ENCODE measurements at regions not wholly inside any gene's neighbourhood (a gene's known extent, or its start where the extent isn't known, plus 50 kb on each side); places are given as distances from the start of the nearest gene placed in this dataset.

- Histone ChIP-seq H2BK120ac (replicated peaks; ENCODE audit: low read depth, low read length) (no peak overlapping the region), H3K23me2 (ENCODE audit: low read depth, low read length) (no peaks in the 10 kb centered on the region), H2AFZ (ENCODE audit: low read length) (no peak overlapping the region), H4K8ac (ENCODE audit: extremely low read depth, insufficient read depth, low read length) (no peak overlapping the region), H4K91ac (replicated peaks; ENCODE audit: insufficient read length, low read length) (no peak overlapping the region), H2BK5ac (ENCODE audit: low read depth, low read length) (no peak overlapping the region), H3K27ac (ENCODE audit: low read depth, low read length) (no peak overlapping the region), H3K4me1 (replicated peaks in 1 of 4; ENCODE audit: control insufficient read depth in 3 of 4, insufficient read depth in 4 of 4, low read length in 3 of 4) (no peaks in the 10 kb centered on the region), H3K4me2 (ENCODE audit: insufficient read depth in 1 of 2, low read depth in 2 of 2, low read length in 2 of 2) (no peak overlapping the region), H2BK15ac (ENCODE audit: low read length) (no peak overlapping the region), H3K79me1 (ENCODE audit: low read depth, low read length) (no peaks in the 10 kb centered on the region), H3K23ac (ENCODE audit: insufficient read length) (no peak overlapping the region), H3K79me2 (ENCODE audit: control insufficient read depth in 1 of 2, insufficient read depth in 2 of 2, low read length in 2 of 2) (no peaks in the 10 kb centered on the region), H2BK20ac (ENCODE audit: low read length) (no peak overlapping the region), H3K9me3 (ENCODE audit: insufficient read depth in 2 of 2, low read depth in 1 of 2, low read length in 1 of 2) (no peaks in the 10 kb centered on the region), H3K4ac (replicated peaks; ENCODE audit: insufficient read length, low read depth, low read length) (no peak overlapping the region), H3K56ac (replicated peaks; ENCODE audit: insufficient read length, low read depth, low read length) (no peak overlapping the region), H3K4me3 (ENCODE audit: extremely low read depth in 1 of 4, insufficient read depth in 2 of 4, low read depth in 3 of 4, low read length in 4 of 4) (no peak overlapping the region), H2AK5ac (ENCODE audit: low read depth, low read length) (no peak overlapping the region), H4K20me1 (replicated peaks in 1 of 2; ENCODE audit: control insufficient read depth in 1 of 2, insufficient read depth in 2 of 2, low read length in 2 of 2) (no peaks in the 10 kb centered on the region), H3K14ac (ENCODE audit: insufficient read length) (no peak overlapping the region), H2BK12ac (ENCODE audit: low read depth, low read length) (no peak overlapping the region), H3K9ac (replicated peaks in 1 of 4; ENCODE audit: extremely low read depth in 1 of 4, low read depth in 3 of 4, low read length in 3 of 4) (no peak overlapping the region), H3K27me3 (replicated peaks in 1 of 4; ENCODE audit: control insufficient read depth in 3 of 4, extremely low read depth in 1 of 4, insufficient read depth in 3 of 4, low read length in 3 of 4) (no peaks in the 10 kb centered on the region), H3K36me3 (ENCODE audit: control insufficient read depth in 2 of 4, insufficient read depth in 4 of 4, low read length in 3 of 4) (no peaks in the 10 kb centered on the region), H3K18ac (ENCODE audit: extremely low read depth, low read length) (no peak overlapping the region), H4K5ac (ENCODE audit: insufficient read length, low read depth, low read length) (no peak overlapping the region)
- POLR2A ChIA-PET (ENCODE audit: partially characterized antibody), result no interaction called here
- CTCF ChIA-PET (ENCODE audit: partially characterized antibody), result no interaction called here
- FAIRE-seq (no peak), DNase-seq (ENCODE audit: low read depth in 1 of 2, low spot score in 2 of 2) (no peak)
- 86% methylated on average over 2 of the region's 2 CpGs; no CpG with 5 or more reads in 1 of the 2 experiments for WGBS, 2 experiments (ENCODE audit: extremely low coverage in 1 of 2, insufficient coverage in 1 of 2, insufficient read length in 1 of 2, insufficient replicate concordance in 2 of 2, low coverage in 1 of 2, low lambda C conversion rate in 2 of 2, missing lambda C conversion rate in 1 of 2)
- TF ChIP-seq CHD1 (IDR thresholded peaks at IDR 0.05; ENCODE audit: low read depth, low read length) (no peak), RNF2 (IDR thresholded peaks at IDR 0.05; ENCODE audit: borderline replicate concordance, low read depth, low read length, missing control alignments, poor library complexity, severe bottlenecking) (no peak), BCL11A (IDR thresholded peaks at IDR 0.05; ENCODE audit: low read depth in 2 of 2, low read length in 2 of 2) (no peak), BRCA1 (IDR thresholded peaks at IDR 0.05; ENCODE audit: low read depth, low read length) (no peak), SP1 (IDR thresholded peaks at IDR 0.05; ENCODE audit: low read depth, low read length) (no peak), RBBP5 (IDR thresholded peaks at IDR 0.05; ENCODE audit: borderline replicate concordance, low read depth, low read length) (no peak), CTBP2 (IDR thresholded peaks at IDR 0.05; ENCODE audit: borderline replicate concordance, insufficient read depth, insufficient read length, low read length) (no peak), JUN (IDR thresholded peaks at IDR 0.05; ENCODE audit: low read depth, low read length) (no peak), MAX (IDR thresholded peaks at IDR 0.05) (no peak)
Observed at GRCh38 chr9:109704546-109704945, 75.5 kb upstream of the PALM2AKAP2 start.
